Mesenchymal stem cell (in vitro differentiated cells and primary cell): ENCODE measurements at regions not wholly inside any gene's neighbourhood (a gene's known extent, or its start where the extent isn't known, plus 50 kb on each side); places are given as distances from the start of the nearest gene placed in this dataset.

ENCODE experiments used
- DNase-seq: peaks from one replicate; pipeline ENCODE4 v3.0.0-alpha.2; 2013
- H2AFZ ChIP-seq: one replicate; pipeline ENCODE4 v1.6.1; 2013; ENCODE audit warnings: low read depth, mild to moderate bottlenecking, control low read depth, inconsistent platforms, low read length, moderate library complexity
- H2AK5ac ChIP-seq: 2 replicates; pipeline ENCODE4 v1.6.1; 2013; ENCODE audit warnings: low read length, moderate library complexity, mild to moderate bottlenecking, inconsistent platforms; ENCODE audit not compliant: severe bottlenecking
- H2BK120ac ChIP-seq: one replicate; pipeline ENCODE4 v1.6.1; 2013; ENCODE audit warnings: low read depth, mild to moderate bottlenecking, inconsistent platforms, low read length, moderate library complexity
- H2BK12ac ChIP-seq, 2 experiments: one replicate each; pipeline ENCODE4 v1.6.1; 2013; ENCODE audit warnings: inconsistent platforms in 2 of 2, low read length in 2 of 2, mild to moderate bottlenecking in 2 of 2, moderate library complexity in 2 of 2, control low read depth in 1 of 2
- H2BK15ac ChIP-seq: one replicate; pipeline ENCODE4 v1.6.1; 2013; ENCODE audit warnings: mild to moderate bottlenecking, low read depth, inconsistent platforms; ENCODE audit not compliant: poor library complexity, severe bottlenecking
- H2BK5ac ChIP-seq: 2 replicates; pipeline ENCODE4 v1.6.1; 2013; ENCODE audit warnings: low read depth, mild to moderate bottlenecking, low read length, control low read depth, inconsistent platforms; ENCODE audit not compliant: poor library complexity, severe bottlenecking
- H3K14ac ChIP-seq, 2 experiments: one replicate each; pipeline ENCODE4 v1.6.1; 2013; ENCODE audit warnings: inconsistent platforms in 2 of 2, low read length in 2 of 2, control low read depth in 1 of 2, mild to moderate bottlenecking in 1 of 2, moderate library complexity in 1 of 2
- H3K18ac ChIP-seq, 2 experiments: one replicate each; pipeline ENCODE4 v1.6.1; 2013; ENCODE audit warnings: inconsistent platforms in 2 of 2, low read length in 2 of 2, control low read depth in 1 of 2, low read depth in 1 of 2, mild to moderate bottlenecking in 1 of 2
- H3K23ac ChIP-seq, 2 experiments: one replicate each; pipeline ENCODE4 v1.6.1; 2013; ENCODE audit warnings: inconsistent platforms in 2 of 2, low read length in 2 of 2, mild to moderate bottlenecking in 2 of 2, moderate library complexity in 2 of 2, control low read depth in 1 of 2
- H3K27ac ChIP-seq: 2 replicates; pipeline ENCODE4 v1.5.1; 2013; ENCODE audit warnings: mild to moderate bottlenecking, moderate library complexity, low read length, control low read depth, inconsistent platforms; ENCODE audit not compliant: poor library complexity, severe bottlenecking
- H3K27me3 ChIP-seq, 2 experiments: 2 replicates each; pipeline versions ENCODE4 v1.6.1 to v1.7.0; 2013; ENCODE audit warnings: low read length in 2 of 2, mild to moderate bottlenecking in 2 of 2, moderate library complexity in 2 of 2, control low read depth in 1 of 2, inconsistent platforms in 1 of 2; ENCODE audit not compliant: control insufficient read depth in 1 of 2, insufficient read depth in 1 of 2
- H3K36me3 ChIP-seq, 2 experiments: 2 replicates each; pipeline versions ENCODE4 v1.6.1 to v1.7.0; 2013; ENCODE audit warnings: low read length in 2 of 2, control low read depth in 1 of 2, inconsistent platforms in 1 of 2, low read depth in 1 of 2, mild to moderate bottlenecking in 1 of 2; ENCODE audit not compliant: insufficient read depth in 2 of 2, control insufficient read depth in 1 of 2
- H3K4ac ChIP-seq, 2 experiments: one replicate each; pipeline ENCODE4 v1.6.1; 2013; ENCODE audit warnings: inconsistent platforms in 2 of 2, low read length in 2 of 2, mild to moderate bottlenecking in 2 of 2, moderate library complexity in 2 of 2, control low read depth in 1 of 2, low read depth in 1 of 2
- H3K4me1 ChIP-seq: 2 replicates; pipeline ENCODE4 v1.6.1; 2013; ENCODE audit warnings: low read depth, low read length, control low read depth; ENCODE audit not compliant: control insufficient read depth, insufficient read depth
- H3K4me2 ChIP-seq: 2 replicates; pipeline ENCODE4 v1.6.1; 2013; ENCODE audit warnings: low read length, mild to moderate bottlenecking, inconsistent platforms; ENCODE audit not compliant: poor library complexity, severe bottlenecking
- H3K4me3 ChIP-seq, 2 experiments: 2 replicates each; pipeline versions ENCODE4 v1.5.1 to v1.7.0; 2013; ENCODE audit warnings: low read length in 2 of 2, mild to moderate bottlenecking in 2 of 2, control low read depth in 1 of 2, low read depth in 1 of 2; ENCODE audit not compliant: insufficient read depth in 1 of 2
- H3K79me1 ChIP-seq: replicated peaks from 2 replicates; pipeline ENCODE4 v1.6.1; 2013; ENCODE audit warnings: mild to moderate bottlenecking, control low read depth, low read length, inconsistent platforms; ENCODE audit not compliant: poor library complexity, severe bottlenecking
- H3K9ac ChIP-seq: 2 replicates; pipeline ENCODE4 v1.7.0; 2013; ENCODE audit warnings: mild to moderate bottlenecking, low read length, moderate library complexity
- H3K9me3 ChIP-seq: 2 replicates; pipeline ENCODE4 v1.7.0; 2013; ENCODE audit warnings: mild to moderate bottlenecking, low read length; ENCODE audit not compliant: control insufficient read depth
- H4K8ac ChIP-seq: one replicate; pipeline ENCODE4 v1.6.1; 2013; ENCODE audit warnings: inconsistent platforms, mild to moderate bottlenecking, low read length, moderate library complexity
- H4K91ac ChIP-seq: one replicate; pipeline ENCODE4 v1.6.1; 2013; ENCODE audit warnings: mild to moderate bottlenecking, low read length, inconsistent platforms
- WGBS: methylation state at CpG from one replicate; pipeline ENCODE4 v1.1.7; 2013; ENCODE audit warnings: mixed read lengths; 5-methylcytosine and 5-hydroxymethylcytosine counted together

- no peak overlapping the region for H2BK15ac ChIP-seq
- H4K91ac ChIP-seq, result no peak overlapping the region
- no peaks in the 10 kb centered on the region for H3K36me3 ChIP-seq
- no peak overlapping the region for H3K9ac ChIP-seq
- H3K27ac ChIP-seq, result no peak overlapping the region
- H3K4ac ChIP-seq, result no peak overlapping the region
- no peak overlapping the region for H3K14ac ChIP-seq
- no peaks in the 10 kb centered on the region for H3K4me1 ChIP-seq
- no peak overlapping the region for H2BK120ac ChIP-seq
- H3K27me3 ChIP-seq, result no peaks in the 10 kb centered on the region
- no peaks in the 10 kb centered on the region for H3K9me3 ChIP-seq
- H2BK12ac ChIP-seq, result no peak overlapping the region
- H3K79me1 ChIP-seq, result no peaks in the 10 kb centered on the region
- no peak overlapping the region for H2BK5ac ChIP-seq
- H3K4me3 ChIP-seq, result no peak overlapping the region
- no peak overlapping the region for H2AK5ac ChIP-seq
- no peak overlapping the region for H2AFZ ChIP-seq
- no peak overlapping the region for H3K23ac ChIP-seq
- H3K18ac ChIP-seq, result no peak overlapping the region
- no peak overlapping the region for H3K4me2 ChIP-seq
- DNase-seq, result peak; percentile 5
- WGBS, result 34% methylated on average over 2 of the region's 2 CpGs
- no peak overlapping the region for H4K8ac ChIP-seq
These were observed 103.7 kb upstream of the PARP8 start for GRCh38 chr5:50562694-50563093.

GRCh38 chr5:50564079-50564478, 102.4 kb upstream of the PARP8 start:
- H3K4me2 ChIP-seq, result no peak overlapping the region
- H3K18ac ChIP-seq, result no peak overlapping the region
- no peak overlapping the region for H3K14ac ChIP-seq
- no peaks in the 10 kb centered on the region for H3K4me1 ChIP-seq
- no peak overlapping the region for H4K8ac ChIP-seq
- no peak overlapping the region for H3K23ac ChIP-seq
- H3K27me3 ChIP-seq, result no peaks in the 10 kb centered on the region
- H4K91ac ChIP-seq, result no peak overlapping the region
- H2BK12ac ChIP-seq, result no peak overlapping the region
- no peak overlapping the region for H3K4ac ChIP-seq
- H3K27ac ChIP-seq, result no peak overlapping the region
- no peaks in the 10 kb centered on the region for H3K9me3 ChIP-seq
- no peaks in the 10 kb centered on the region for H3K79me1 ChIP-seq
- peak; percentile 9 for DNase-seq
- no peak overlapping the region for H3K9ac ChIP-seq
- H2AK5ac ChIP-seq, result no peak overlapping the region
- H3K4me3 ChIP-seq, result no peak overlapping the region
- H2BK5ac ChIP-seq, result no peak overlapping the region
- no peaks in the 10 kb centered on the region for H3K36me3 ChIP-seq
- H2BK120ac ChIP-seq, result no peak overlapping the region
- WGBS, result 30% methylated on average over 1 of the region's 2 CpGs
- no peak overlapping the region for H2AFZ ChIP-seq
- H2BK15ac ChIP-seq, result no peak overlapping the region

- Histone ChIP-seq H3K79me1 (no peaks in the 10 kb centered on the region), H2BK12ac (no peak overlapping the region), H3K27me3 (no peaks in the 10 kb centered on the region), H3K23ac (no peak overlapping the region), H3K18ac (no peak overlapping the region), H3K4me1 (no peaks in the 10 kb centered on the region), H3K27ac (no peak overlapping the region), H2AK5ac (no peak overlapping the region), H3K4me2 (no peak overlapping the region), H2BK5ac (no peak overlapping the region), H2BK120ac (no peak overlapping the region), H4K8ac (no peak overlapping the region), H3K9ac (no peak overlapping the region), H4K91ac (no peak overlapping the region), H3K9me3 (no peaks in the 10 kb centered on the region), H3K14ac (no peak overlapping the region), H2AFZ (no peak overlapping the region), H3K36me3 (no peaks in the 10 kb centered on the region), H3K4ac (no peak overlapping the region), H3K4me3 (no peak overlapping the region), H2BK15ac (no peak overlapping the region)
- no CpG with 5 or more reads among the region's 1 CpG for WGBS
- DNase-seq, result no peak
These were observed 101.9 kb upstream of the PARP8 start for GRCh38 chr5:50564558-50564957.

- H2BK5ac ChIP-seq, result no peak overlapping the region
- no peak overlapping the region for H2BK120ac ChIP-seq
- H2AK5ac ChIP-seq, result no peak overlapping the region
- H2BK12ac ChIP-seq, result no peak overlapping the region
- H3K9ac ChIP-seq, result no peak overlapping the region
- H3K4ac ChIP-seq, result no peak overlapping the region
- no peak overlapping the region for H3K27ac ChIP-seq
- no peak overlapping the region for H3K23ac ChIP-seq
- no peak overlapping the region for H2BK15ac ChIP-seq
- H3K36me3 ChIP-seq, result no peaks in the 10 kb centered on the region
- no peak for DNase-seq
- WGBS, result no CpG with 5 or more reads among the region's 3 CpGs
- H4K8ac ChIP-seq, result no peak overlapping the region
- H3K4me2 ChIP-seq, result no peak overlapping the region
- no peak overlapping the region for H3K18ac ChIP-seq
- no peaks in the 10 kb centered on the region for H3K79me1 ChIP-seq
- no peak overlapping the region for H2AFZ ChIP-seq
- H3K4me3 ChIP-seq, result no peak overlapping the region
- no peaks in the 10 kb centered on the region for H3K9me3 ChIP-seq
- H3K4me1 ChIP-seq, result no peaks in the 10 kb centered on the region
- H4K91ac ChIP-seq, result no peak overlapping the region
- H3K14ac ChIP-seq, result no peak overlapping the region
- no peaks in the 10 kb centered on the region for H3K27me3 ChIP-seq
These were observed 92.3 kb upstream of the PARP8 start for GRCh38 chr5:50574121-50574520.
